ENCODE measurements at regions not wholly inside any gene's neighbourhood (a gene's known extent, or its start where the extent isn't known, plus 50 kb on each side); places are given as distances from the start of the nearest gene placed in this dataset.

DNA sequence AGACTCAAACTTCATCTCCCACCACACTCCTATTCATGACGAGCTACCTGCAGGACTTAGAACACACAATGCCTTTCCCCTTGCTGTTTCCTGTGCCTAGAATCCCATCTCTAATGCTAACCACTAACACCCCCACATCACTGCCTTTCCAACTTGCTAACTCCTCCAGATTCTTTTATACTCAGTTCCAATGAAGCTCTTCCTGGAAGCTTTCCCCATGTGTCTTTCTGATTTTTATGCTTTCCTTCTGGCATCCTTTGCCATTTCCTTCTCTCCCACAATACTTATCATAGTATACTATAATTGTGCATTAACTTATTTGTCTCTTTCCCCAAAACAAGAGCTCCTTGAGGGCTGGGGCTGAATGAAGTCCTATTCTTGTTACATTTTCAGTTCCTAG, 115.3 kb upstream of the PLPPR1 start:
- intact Hi-C loops (cut with DNase I) = no loop called here
- FAIRE-seq = no peak
- H3K27ac ChIP-seq = no peak overlapping the region
- ATAC-seq = no peak
- TF ChIP-seq, protein P1, sequence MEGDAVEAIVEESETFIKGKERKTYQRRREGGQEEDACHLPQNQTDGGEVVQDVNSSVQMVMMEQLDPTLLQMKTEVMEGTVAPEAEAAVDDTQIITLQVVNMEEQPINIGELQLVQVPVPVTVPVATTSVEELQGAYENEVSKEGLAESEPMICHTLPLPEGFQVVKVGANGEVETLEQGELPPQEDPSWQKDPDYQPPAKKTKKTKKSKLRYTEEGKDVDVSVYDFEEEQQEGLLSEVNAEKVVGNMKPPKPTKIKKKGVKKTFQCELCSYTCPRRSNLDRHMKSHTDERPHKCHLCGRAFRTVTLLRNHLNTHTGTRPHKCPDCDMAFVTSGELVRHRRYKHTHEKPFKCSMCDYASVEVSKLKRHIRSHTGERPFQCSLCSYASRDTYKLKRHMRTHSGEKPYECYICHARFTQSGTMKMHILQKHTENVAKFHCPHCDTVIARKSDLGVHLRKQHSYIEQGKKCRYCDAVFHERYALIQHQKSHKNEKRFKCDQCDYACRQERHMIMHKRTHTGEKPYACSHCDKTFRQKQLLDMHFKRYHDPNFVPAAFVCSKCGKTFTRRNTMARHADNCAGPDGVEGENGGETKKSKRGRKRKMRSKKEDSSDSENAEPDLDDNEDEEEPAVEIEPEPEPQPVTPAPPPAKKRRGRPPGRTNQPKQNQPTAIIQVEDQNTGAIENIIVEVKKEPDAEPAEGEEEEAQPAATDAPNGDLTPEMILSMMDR (IDR thresholded peaks at IDR 0.05) = no peak
- no peak for DNase-seq
- H3K27me3 ChIP-seq = no peaks in the 10 kb centered on the region
- H3K36me3 ChIP-seq = no peaks in the 10 kb centered on the region
- H3K9me3 ChIP-seq = no peaks in the 10 kb centered on the region
- 27 to 37% methylated on average over 1 of the region's 1 CpG for WGBS, 2 donors
- no peaks in the 10 kb centered on the region for H3K4me1 ChIP-seq
- H3K4me3 ChIP-seq = no peak overlapping the region

DNA sequence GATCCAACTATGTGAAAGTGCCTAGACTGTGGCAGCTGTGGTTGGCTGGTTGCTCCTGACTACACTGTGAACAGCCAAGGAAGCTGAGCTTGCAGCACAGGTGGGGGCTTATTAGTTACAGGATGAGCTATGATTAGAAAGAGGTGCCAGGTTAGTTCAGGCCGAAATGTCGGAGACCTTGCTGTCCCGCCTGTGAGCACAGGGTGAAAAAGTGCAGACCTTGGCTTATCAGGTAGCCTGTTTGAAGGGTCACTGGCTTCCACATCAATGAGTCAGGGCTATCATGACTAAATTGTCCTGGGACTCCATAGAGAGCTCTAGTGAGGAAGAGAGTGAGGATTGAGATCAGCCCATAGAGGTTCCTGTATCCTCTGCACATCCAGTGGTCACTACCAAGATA, 114.3 kb upstream of the PLPPR1 start:
- WGBS, 2 donors = 71 to 84% methylated on average over 3 of the region's 3 CpGs
- no peak overlapping the region for H3K4me3 ChIP-seq
- ATAC-seq (no peak), DNase-seq (no peak), FAIRE-seq (no peak)
- TF ChIP-seq, protein P1 (IDR thresholded peaks at IDR 0.05) = no peak
- intact Hi-C loops (cut with DNase I) = no loop called here
- no peak overlapping the region for H3K27ac ChIP-seq
- H3K27me3 ChIP-seq = no peaks in the 10 kb centered on the region
- H3K4me1 ChIP-seq = no peaks in the 10 kb centered on the region
- H3K9me3 ChIP-seq = no peaks in the 10 kb centered on the region
- H3K36me3 ChIP-seq = no peaks in the 10 kb centered on the region

DNA sequence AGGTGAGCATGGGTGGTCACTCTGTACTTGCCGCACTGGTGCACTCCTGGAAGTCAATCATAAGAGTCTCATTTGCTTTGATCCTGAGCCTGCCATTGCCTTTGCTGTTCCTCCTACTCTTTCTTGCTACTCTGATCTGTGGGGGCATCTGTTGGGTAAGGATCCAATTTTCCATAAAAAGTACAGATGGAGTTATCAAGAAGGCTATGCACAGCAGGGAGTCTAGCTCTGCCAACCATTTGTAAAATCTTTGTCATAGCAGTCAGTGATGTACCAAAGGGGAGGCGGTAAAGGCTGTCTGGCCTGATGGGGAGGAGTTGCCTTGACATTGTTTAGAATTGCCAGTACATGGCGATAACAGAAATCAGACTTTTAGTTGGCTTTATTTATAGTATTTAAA, 109.0 kb upstream of the PLPPR1 start:
- FAIRE-seq (no peak), ATAC-seq (no peak), DNase-seq (no peak)
- intact Hi-C loops (cut with DNase I) = no loop called here
- Histone ChIP-seq H3K36me3 (no peaks in the 10 kb centered on the region), H3K9me3 (no peaks in the 10 kb centered on the region), H3K4me1 (no peaks in the 10 kb centered on the region), H3K4me3 (no peak overlapping the region), H3K27me3 (no peaks in the 10 kb centered on the region), H3K27ac (no peak overlapping the region)
- TF ChIP-seq, protein P1 (IDR thresholded peaks at IDR 0.05) = no peak
- 72 to 81% methylated on average over 3 of the region's 3 CpGs for WGBS, 2 donors

- Histone ChIP-seq H3K27me3 (no peaks in the 10 kb centered on the region), H3K36me3 (no peaks in the 10 kb centered on the region), H3K9me3 (no peaks in the 10 kb centered on the region), H3K4me3 (no peak overlapping the region), H3K4me1 (no peaks in the 10 kb centered on the region), H3K27ac (no peak overlapping the region)
- ATAC-seq = no peak
- WGBS, 2 donors = 43 to 54% methylated on average over 2 of the region's 2 CpGs
- no peak for DNase-seq
- TF ChIP-seq, protein P1 (IDR thresholded peaks at IDR 0.05) = no peak
- FAIRE-seq = no peak
- intact Hi-C loops (cut with DNase I) = no loop called here
Measured at GRCh38 chr9:100926366-100926765, 102.2 kb upstream of the PLPPR1 start.

- Histone ChIP-seq H3K9me3 (no peaks in the 10 kb centered on the region), H3K4me3 (no peak overlapping the region), H3K27ac (no peak overlapping the region), H3K36me3 (no peaks in the 10 kb centered on the region), H3K27me3 (no peaks in the 10 kb centered on the region), H3K4me1 (no peaks in the 10 kb centered on the region)
- intact Hi-C loops (cut with DNase I) = no loop called here
- FAIRE-seq (no peak), DNase-seq (no peak), ATAC-seq (no peak)
- WGBS, 2 donors = 76 to 80% methylated on average over 2 of the region's 2 CpGs
- TF ChIP-seq, protein P1 (IDR thresholded peaks at IDR 0.05) = no peak
Measured at GRCh38 chr9:100927763-100928162, 100.8 kb upstream of the PLPPR1 start.

Measured in pancreas (tissue), 10 donors.